Glomerular endothelial cell (primary cell): ENCODE measurements at regions not wholly inside any gene's neighbourhood (a gene's known extent, or its start where the extent isn't known, plus 50 kb on each side); places are given as distances from the start of the nearest gene placed in this dataset.

Experiments used
- DNase-seq: peaks from one replicate; pipeline ENCODE4 v3.0.0-alpha.2; 2011; ENCODE audit warnings: low read depth, low spot score; ENCODE audit errors: extremely low read depth

GRCh38 chr13:105670179-105670990 is 865.1 kb downstream of the EFNB2 start:
- no peak for DNase-seq

- DNase-seq: no peak
Observed at GRCh38 chr13:105665284-105665683, 870.2 kb downstream of the EFNB2 start.

GRCh38 chr13:105663182-105663581 is 872.3 kb downstream of the EFNB2 start:
- no peak for DNase-seq

- no peak for DNase-seq
Observed at GRCh38 chr13:105660561-105660960, 874.9 kb downstream of the EFNB2 start.

- DNase-seq: no peak
Observed at GRCh38 chr13:105658431-105658830, 877.0 kb downstream of the EFNB2 start.

- DNase-seq: no peak
Observed at GRCh38 chr13:105655046-105655445, 880.4 kb downstream of the EFNB2 start.

- DNase-seq: no peak
Observed at GRCh38 chr13:105643966-105644365, 891.5 kb downstream of the EFNB2 start.

GRCh38 chr13:105642511-105642958 is 892.9 kb downstream of the EFNB2 start:
- DNase-seq: no peak

- DNase-seq: no peak
Observed at GRCh38 chr13:105641121-105641520, 894.3 kb downstream of the EFNB2 start.

- DNase-seq: no peak
Observed at GRCh38 chr13:105638426-105638825, 897.0 kb downstream of the EFNB2 start.

- DNase-seq: no peak
Observed at GRCh38 chr13:105634059-105634458, 901.4 kb downstream of the EFNB2 start.

GRCh38 chr13:105630431-105630830 is 905.0 kb downstream of the EFNB2 start:
- no peak for DNase-seq

- no peak for DNase-seq
Observed at GRCh38 chr13:105627270-105627669, 908.2 kb downstream of the EFNB2 start.

GRCh38 chr13:105625691-105626090 is 909.8 kb downstream of the EFNB2 start:
- no peak for DNase-seq

GRCh38 chr13:105616333-105617075 is 919.0 kb downstream of the EFNB2 start:
- no peak for DNase-seq

- no peak for DNase-seq
Observed at GRCh38 chr13:105612541-105612940, 922.9 kb downstream of the EFNB2 start.

GRCh38 chr13:105611424-105611823 is 924.0 kb downstream of the EFNB2 start:
- peak; percentile 25 for DNase-seq

- DNase-seq: no peak
Observed at GRCh38 chr13:105608104-105608503, 927.4 kb downstream of the EFNB2 start.

GRCh38 chr13:105607426-105607825 is 928.0 kb downstream of the EFNB2 start:
- no peak for DNase-seq

- DNase-seq: no peak
Observed at GRCh38 chr13:105607016-105607415, 928.4 kb downstream of the EFNB2 start.

GRCh38 chr13:105602956-105603670 is 932.3 kb downstream of the EFNB2 start:
- no peak for DNase-seq
